CD4-positive, alpha-beta T cell treated with Interleukin-15 for 1 hour (primary cell): ENCODE measurements at regions not wholly inside any gene's neighbourhood (a gene's known extent, or its start where the extent isn't known, plus 50 kb on each side); places are given as distances from the start of the nearest gene placed in this dataset.

ENCODE experiments used
- DNase-seq: peaks from one replicate; pipeline ENCODE4 v3.0.0-alpha.2; 2020

- no peak for DNase-seq
Observed at GRCh38 chr18:42561521-42561920, 554.0 kb downstream of the RIT2 start.

GRCh38 chr18:42563995-42564394 is 551.5 kb downstream of the RIT2 start:
- DNase-seq = no peak

GRCh38 chr18:42564761-42565160 is 550.7 kb downstream of the RIT2 start:
- no peak for DNase-seq

- DNase-seq = no peak
Observed at GRCh38 chr18:42568773-42569172, 546.7 kb downstream of the RIT2 start.

GRCh38 chr18:42574871-42575270 is 540.6 kb downstream of the RIT2 start:
- no peak for DNase-seq

GRCh38 chr18:42576124-42576523 is 539.4 kb downstream of the RIT2 start:
- DNase-seq = no peak

- DNase-seq = no peak
Observed at GRCh38 chr18:42578792-42579191, 536.7 kb downstream of the RIT2 start.

- no peak for DNase-seq
Observed at GRCh38 chr18:42582266-42582665, 533.2 kb downstream of the RIT2 start.

GRCh38 chr18:42583283-42583731 is 532.2 kb downstream of the RIT2 start:
- no peak for DNase-seq

GRCh38 chr18:42586601-42587000 is 528.9 kb downstream of the RIT2 start:
- no peak for DNase-seq

- no peak for DNase-seq
Observed at GRCh38 chr18:42588786-42589185, 526.7 kb downstream of the RIT2 start.

GRCh38 chr18:42604820-42605219 is 510.7 kb downstream of the RIT2 start:
- no peak for DNase-seq

GRCh38 chr18:42606886-42607495 is 508.5 kb downstream of the RIT2 start:
- no peak for DNase-seq

GRCh38 chr18:42611134-42611533 is 504.4 kb downstream of the RIT2 start:
- no peak for DNase-seq

GRCh38 chr18:42614619-42615293 is 500.7 kb downstream of the RIT2 start:
- no peak for DNase-seq

GRCh38 chr18:42617221-42617620 is 498.3 kb downstream of the RIT2 start:
- no peak for DNase-seq

- no peak for DNase-seq
Observed at GRCh38 chr18:42619771-42620170, 495.7 kb downstream of the RIT2 start.

GRCh38 chr18:42620657-42621056 is 494.8 kb downstream of the RIT2 start:
- DNase-seq = no peak

- DNase-seq = no peak
Observed at GRCh38 chr18:42623935-42624334, 491.6 kb downstream of the RIT2 start.

GRCh38 chr18:42632801-42633200 is 482.7 kb downstream of the RIT2 start:
- DNase-seq = no peak

- no peak for DNase-seq
Observed at GRCh38 chr18:42635378-42636048, 480.0 kb downstream of the RIT2 start.

GRCh38 chr18:42636309-42636708 is 479.2 kb downstream of the RIT2 start:
- DNase-seq = no peak

GRCh38 chr18:42640160-42640559 is 475.3 kb downstream of the RIT2 start:
- no peak for DNase-seq

- DNase-seq = no peak
Observed at GRCh38 chr18:42641996-42642395, 473.5 kb downstream of the RIT2 start.
